SIG-M5 (cell line): ENCODE measurements at regions not wholly inside any gene's neighbourhood (a gene's known extent, or its start where the extent isn't known, plus 50 kb on each side); places are given as distances from the start of the nearest gene placed in this dataset.
A peak's percentile ranks its signal among the peaks of the same experiment; 100 is the strongest.
"Not testable (repeated sequence)": the region's sequence is repeated elsewhere in the genome, so short reads cannot be mapped to it uniquely, and the experiment has no call there.

ENCODE experiments used
- DNase-seq: peaks from one replicate; lab custom pipeline; 2025; lab: John Stamatoyannopoulos, UW

GRCh38 chr16:86934581-86935375, 356.4 kb downstream of the FOXL1 start:
- DNase-seq = no peak

GRCh38 chr16:86939609-86940008, 361.3 kb downstream of the FOXL1 start:
- no peak for DNase-seq

GRCh38 chr16:86941731-86942130, 363.4 kb downstream of the FOXL1 start:
- no peak for DNase-seq

- DNase-seq = no peak
Measured at GRCh38 chr16:86942151-86943051, 364.1 kb downstream of the FOXL1 start.

- no peak for DNase-seq
Measured at GRCh38 chr16:86945166-86945900, 367.0 kb downstream of the FOXL1 start.

- DNase-seq = no peak
Measured at GRCh38 chr16:86946396-86946795, 368.0 kb downstream of the FOXL1 start.

- no peak for DNase-seq
Measured at GRCh38 chr16:86946981-86947380, 368.6 kb downstream of the FOXL1 start.

GRCh38 chr16:86948046-86948445, 369.1 kb downstream of the C16orf95 start:
- no peak for DNase-seq

- no peak for DNase-seq
Measured at GRCh38 chr16:86949116-86949515, 368.1 kb downstream of the C16orf95 start.

- no peak for DNase-seq
Measured at GRCh38 chr16:86949630-86950029, 367.6 kb downstream of the C16orf95 start.

- DNase-seq = no peak
Measured at GRCh38 chr16:86951041-86951822, 366.0 kb downstream of the C16orf95 start.

- peak; percentile 3 for DNase-seq
Measured at GRCh38 chr16:86951831-86952598, 365.2 kb downstream of the C16orf95 start.

GRCh38 chr16:86952769-86953168, 364.4 kb downstream of the C16orf95 start:
- no peak for DNase-seq

- no peak for DNase-seq
Measured at GRCh38 chr16:86953631-86954391, 363.4 kb downstream of the C16orf95 start.

- DNase-seq = no peak
Measured at GRCh38 chr16:86955136-86955855, 361.9 kb downstream of the C16orf95 start.

GRCh38 chr16:86956437-86956836, 360.8 kb downstream of the C16orf95 start:
- no peak for DNase-seq

- not testable (repeated sequence) for DNase-seq
Measured at GRCh38 chr16:86957662-86958198, 359.5 kb downstream of the C16orf95 start.

GRCh38 chr16:86958423-86958822, 358.8 kb downstream of the C16orf95 start:
- no peak for DNase-seq

- DNase-seq = no peak
Measured at GRCh38 chr16:86959091-86959651, 358.0 kb downstream of the C16orf95 start.
